Epithelial cell of esophagus (primary cell): ENCODE measurements at regions not wholly inside any gene's neighbourhood (a gene's known extent, or its start where the extent isn't known, plus 50 kb on each side); places are given as distances from the start of the nearest gene placed in this dataset.

Experiments
- DNase-seq: peaks from one replicate; pipeline ENCODE4 v3.0.0; 2010; ENCODE audit warnings: low read depth
- H3K4me3 ChIP-seq: 2 replicates; pipeline ENCODE4 v1.5.1; 2011; ENCODE audit warnings: mild to moderate bottlenecking, low read length, control low read depth
- TF ChIP-seq, protein P1 (sequence below): IDR thresholded peaks from 2 replicates; pipeline ENCODE4 v1.5.1; 2011; ENCODE audit warnings: low read depth, mild to moderate bottlenecking, low read length, control low read depth, inconsistent platforms; ENCODE audit not compliant: insufficient read depth; ENCODE audit errors: missing control alignments

DNA sequence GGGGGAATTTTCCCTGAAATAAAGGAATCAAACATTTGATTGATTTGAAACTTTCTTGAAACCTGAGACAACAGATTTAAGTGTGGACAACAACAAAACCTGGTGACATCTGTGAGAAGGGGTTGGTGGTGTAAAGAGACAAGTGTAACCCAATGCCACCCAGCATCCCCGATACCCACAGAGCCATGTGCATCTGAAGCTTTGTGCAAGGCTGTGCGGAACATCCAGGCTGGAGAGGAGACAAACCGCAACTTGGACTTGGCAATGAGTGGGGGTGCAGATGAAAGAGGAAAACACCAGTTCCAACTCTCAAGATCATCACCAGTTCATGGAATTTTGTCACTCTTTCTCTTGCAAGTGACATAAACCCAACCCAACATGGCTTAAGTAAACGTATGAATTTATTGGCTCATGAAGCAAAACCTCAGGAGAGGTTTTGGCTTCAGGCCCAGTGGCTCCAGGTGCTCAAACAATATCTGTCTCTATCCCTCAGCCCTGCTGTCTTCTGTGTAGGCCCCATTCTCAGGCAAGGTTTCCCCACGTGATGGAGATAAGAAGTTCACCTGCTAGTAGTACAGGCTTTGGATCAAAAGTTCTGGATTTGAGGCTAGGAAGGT lies 55.2 kb upstream of the NTF3 start:
- no peak for DNase-seq
- TF ChIP-seq, protein P1, sequence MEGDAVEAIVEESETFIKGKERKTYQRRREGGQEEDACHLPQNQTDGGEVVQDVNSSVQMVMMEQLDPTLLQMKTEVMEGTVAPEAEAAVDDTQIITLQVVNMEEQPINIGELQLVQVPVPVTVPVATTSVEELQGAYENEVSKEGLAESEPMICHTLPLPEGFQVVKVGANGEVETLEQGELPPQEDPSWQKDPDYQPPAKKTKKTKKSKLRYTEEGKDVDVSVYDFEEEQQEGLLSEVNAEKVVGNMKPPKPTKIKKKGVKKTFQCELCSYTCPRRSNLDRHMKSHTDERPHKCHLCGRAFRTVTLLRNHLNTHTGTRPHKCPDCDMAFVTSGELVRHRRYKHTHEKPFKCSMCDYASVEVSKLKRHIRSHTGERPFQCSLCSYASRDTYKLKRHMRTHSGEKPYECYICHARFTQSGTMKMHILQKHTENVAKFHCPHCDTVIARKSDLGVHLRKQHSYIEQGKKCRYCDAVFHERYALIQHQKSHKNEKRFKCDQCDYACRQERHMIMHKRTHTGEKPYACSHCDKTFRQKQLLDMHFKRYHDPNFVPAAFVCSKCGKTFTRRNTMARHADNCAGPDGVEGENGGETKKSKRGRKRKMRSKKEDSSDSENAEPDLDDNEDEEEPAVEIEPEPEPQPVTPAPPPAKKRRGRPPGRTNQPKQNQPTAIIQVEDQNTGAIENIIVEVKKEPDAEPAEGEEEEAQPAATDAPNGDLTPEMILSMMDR, result no peak
- no peak overlapping the region for H3K4me3 ChIP-seq

GRCh38 chr12:5377997-5378592 lies 53.8 kb upstream of the NTF3 start:
- DNase-seq, result no peak
- H3K4me3 ChIP-seq, result no peak overlapping the region
- TF ChIP-seq, protein P1, result no peak

- DNase-seq, result peak; percentile 50
- TF ChIP-seq, protein P1, result no peak
- H3K4me3 ChIP-seq, result no peak overlapping the region
Observed at GRCh38 chr12:5379749-5380496, 52.0 kb upstream of the NTF3 start.
